HepG2 (cell line): ENCODE measurements at regions not wholly inside any gene's neighbourhood (a gene's known extent, or its start where the extent isn't known, plus 50 kb on each side); places are given as distances from the start of the nearest gene placed in this dataset.
"Not testable (repeated sequence)": the region's sequence is repeated elsewhere in the genome, so short reads cannot be mapped to it uniquely, and the experiment has no call there.

Source experiments
- ATAC-seq: fragments of 200-7000 bp; cut with Tn5 transposase; 3 replicates; pipeline ENCODE4 v1.9.1; 2020; ENCODE audit warnings: mild to moderate bottlenecking, moderate library complexity
- BruUV-seq: library from RNA; stranded (reverse); fragments of 400-500 nt; replicated peaks from 2 replicates; lab custom pipeline; 2021; lab: Mats Ljungman, UMichigan
- CTCF ChIA-PET: fragments of 300-600 bp; formaldehyde crosslinking; extraction: SDS; loops from one replicate; lab custom pipeline; 2021; ENCODE audit warnings: low total read pairs, inconsistent platforms, low intra/inter-chr PET ratio; lab: Yijun Ruan, JAX
- POLR2A ChIA-PET: fragments of 350-600 bp; sonication (Branson Sonifier 250); formaldehyde crosslinking; loops from one replicate; lab custom pipeline; 2020; ENCODE audit warnings: antibody characterized with exemption, inconsistent platforms; lab: Yijun Ruan, JAX
- DNase-seq: peaks from one replicate; pipeline ENCODE4 v3.0.0-alpha.2; 2015; ENCODE audit warnings: low spot score
- FAIRE-seq: peaks from 3 replicates; lab custom pipeline; 2011; peaks lifted over from hg19 to GRCh38; lab: Jason Lieb, UNC
- H2AFZ ChIP-seq: one replicate; pipeline ENCODE4 v1.6.1; 2011; ENCODE audit warnings: low read length, inconsistent platforms
- H3K27ac ChIP-seq: fragments of 300-600 bp; 3 replicates; pipeline ENCODE4 v1.8.0; 2011; ENCODE audit warnings: mixed run types, mild to moderate bottlenecking, mixed read lengths, low read length, inconsistent platforms; ENCODE audit not compliant: insufficient read depth; ENCODE audit errors: extremely low read length
- H3K27me3 ChIP-seq, 2 experiments: fragments of 200-600 bp in 1 of 2; 2 replicates in 1 of 2; 3 replicates in 1 of 2; pipeline versions ENCODE4 v1.6.0 to v1.8.0; 2011; ENCODE audit warnings: low read length in 2 of 2, mild to moderate bottlenecking in 2 of 2, moderate library complexity in 2 of 2, inconsistent platforms in 1 of 2; ENCODE audit not compliant: insufficient read depth in 2 of 2, control insufficient read depth in 1 of 2
- H3K36me3 ChIP-seq, 2 experiments: fragments of 200-600 bp in 1 of 2; replicated peaks in 1 of 2; 2 replicates in 1 of 2; 3 replicates in 1 of 2; pipeline versions ENCODE4 v1.5.1 to v1.8.0; 2011; ENCODE audit warnings: low read length in 2 of 2, inconsistent platforms in 1 of 2; ENCODE audit not compliant: insufficient read depth in 2 of 2, control insufficient read depth in 1 of 2
- H3K4me1 ChIP-seq: 2 replicates; pipeline ENCODE4 v1.5.1; 2012; ENCODE audit warnings: low read length, inconsistent platforms; ENCODE audit not compliant: insufficient read depth
- H3K4me2 ChIP-seq: 2 replicates; pipeline ENCODE4 v1.6.0; 2011; ENCODE audit warnings: low read depth, low read length, inconsistent platforms
- H3K4me3 ChIP-seq, 3 experiments: fragments of 200-600 bp in 1 of 3; sonication (generic), shearing (Covaris generic) in 1 of 3; replicated peaks in 1 of 3; 2 replicates each; pipeline ENCODE4 v1.5.1; 2011 to 2016; ENCODE audit warnings: low read length in 3 of 3, inconsistent platforms in 2 of 3, low read depth in 2 of 3, mild to moderate bottlenecking in 2 of 3, control low read depth in 1 of 3, mixed read lengths in 1 of 3; ENCODE audit not compliant: insufficient read depth in 1 of 3
- H3K79me2 ChIP-seq: one replicate; pipeline ENCODE4 v1.6.1; 2011; ENCODE audit warnings: low read length, inconsistent platforms; ENCODE audit not compliant: insufficient read depth
- H3K9ac ChIP-seq: 2 replicates; pipeline ENCODE4 v1.6.0; 2011; ENCODE audit warnings: mild to moderate bottlenecking, low read depth, low read length, inconsistent platforms; ENCODE audit not compliant: insufficient read depth
- H3K9me3 ChIP-seq: 2 replicates; pipeline ENCODE4 v1.5.1; 2012; ENCODE audit warnings: mild to moderate bottlenecking, low read length
- H4K20me1 ChIP-seq: 2 replicates; pipeline ENCODE4 v1.6.0; 2011; ENCODE audit warnings: inconsistent platforms, mild to moderate bottlenecking, low read length, moderate library complexity; ENCODE audit not compliant: insufficient read depth
- JUN ChIP-seq: sonication (generic); formaldehyde crosslinking; IDR thresholded peaks from 2 replicates; pipeline ENCODE4 v1.4.0; 2020; ENCODE audit warnings: mild to moderate bottlenecking, missing genetic modification reagents
- MYNN ChIP-seq: sonication (generic); formaldehyde crosslinking; IDR thresholded peaks from 2 replicates; pipeline ENCODE4 v1.4.0; 2020; ENCODE audit warnings: mild to moderate bottlenecking, low read depth, missing genetic modification reagents
- NFYC ChIP-seq: IDR thresholded peaks from 2 replicates; pipeline ENCODE4 v1.6.1; 2016; ENCODE audit warnings: missing genetic modification reagents, missing compliant biosample characterization
- ZNF10 ChIP-seq: sonication (generic); formaldehyde crosslinking; IDR thresholded peaks from 2 replicates; pipeline ENCODE4 v1.4.0; 2020; ENCODE audit warnings: mild to moderate bottlenecking, low read depth, missing genetic modification reagents, borderline replicate concordance
- ZNF652 ChIP-seq: IDR thresholded peaks from 2 replicates; pipeline ENCODE4 v1.6.1; 2016; ENCODE audit warnings: low read depth, borderline replicate concordance
- WGBS: methylation state at CpG from one replicate; pipeline ENCODE4 v1.1.6; 2017; ENCODE audit warnings: low lambda C conversion rate; 5-methylcytosine and 5-hydroxymethylcytosine counted together
- in situ Hi-C: cut with HindIII; loops from 2 replicates; pipeline ENCODE4 v1.10.0; 2017; ENCODE audit warnings: low pct_unique_long_range_greater_than_20kb; ENCODE audit not compliant: extremely low pct_ligation_motif_present
- intact Hi-C: fragments of 100-400 bp; cut with micrococcal nuclease; formaldehyde crosslinking; loops from one replicate; pipeline ENCODE4 v1.10.0; 2022; ENCODE audit not compliant: unreplicated experiment

DNA sequence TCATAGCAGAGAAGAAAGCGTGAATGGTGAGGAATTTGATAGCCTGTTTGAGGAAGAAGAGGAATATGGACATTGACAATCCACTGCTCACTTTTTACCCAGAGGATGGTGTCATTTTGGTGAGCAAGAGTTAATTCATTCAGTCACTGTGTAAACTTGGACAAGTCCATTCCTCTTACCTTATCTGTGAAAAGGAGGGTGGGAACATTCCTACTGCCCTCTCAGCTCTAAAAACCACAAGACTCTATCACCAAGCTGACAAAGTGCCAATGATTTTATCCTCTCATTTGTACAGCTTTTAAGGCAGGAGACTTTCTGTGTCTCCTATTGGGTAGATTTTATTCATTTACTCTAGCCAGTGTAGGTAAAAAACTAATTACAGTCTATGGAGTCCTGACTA lies 103.8 kb downstream of the LUZP4 start:
- TF ChIP-seq MYNN (CRISPR knock-in tag) (no peak), JUN (no peak), NFYC (CRISPR knock-in tag) (no peak), ZNF652 (CRISPR knock-in tag) (peak; percentile 86), ZNF10 (CRISPR knock-in tag) (no peak)
- Histone ChIP-seq H3K27me3 (no peaks in the 10 kb centered on the region), H4K20me1 (no peaks in the 10 kb centered on the region), H3K79me2 (no peaks in the 10 kb centered on the region), H2AFZ (no peak overlapping the region), H3K9ac (no peak overlapping the region), H3K36me3 (no peaks in the 10 kb centered on the region), H3K4me2 (no peak overlapping the region; the same call in 1 of the 2 replicates), H3K4me1 (peaks cover 38% of the 10 kb centered on the region), H3K9me3 (no peaks in the 10 kb centered on the region), H3K4me3 (no peak overlapping the region), H3K27ac (no peak overlapping the region)
- intact Hi-C loops, result loop anchor here (10.0 kb wide), 1 partner anchor 102 kb away; no protein-coding TSS in a partner anchor
- in situ Hi-C loops, result no loop called here
- FAIRE-seq, result peak; percentile 72
- ChIA-PET CTCF (no interaction called here), POLR2A (no interaction called here)
- no TSS peak for BruUV-seq
- peak; percentile 67 for ATAC-seq
- 0% methylated on average over 1 of the region's 1 CpG for WGBS
- peak; percentile 46 for DNase-seq

DNA sequence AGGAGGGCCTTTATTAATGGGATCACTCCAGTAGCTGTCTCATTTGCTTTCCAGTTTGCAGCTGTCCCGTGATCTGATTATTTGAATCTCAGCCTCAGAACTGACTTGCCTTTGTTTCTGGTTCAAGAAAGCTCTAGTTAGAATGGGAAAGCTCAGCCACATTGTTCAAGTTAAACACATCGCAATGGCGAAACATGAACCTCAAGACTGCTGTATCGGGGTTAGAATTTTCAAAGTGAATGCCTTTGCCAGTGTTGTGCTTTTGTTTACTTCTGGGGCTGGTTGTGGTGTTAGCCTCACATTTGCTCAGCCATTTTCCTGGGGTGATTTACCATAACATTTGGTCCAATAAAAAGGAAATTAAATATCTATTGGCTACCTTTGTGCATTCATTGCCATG lies 105.3 kb downstream of the LUZP4 start:
- H3K9me3 ChIP-seq, H3K36me3 ChIP-seq, H3K79me2 ChIP-seq, H2AFZ ChIP-seq, BruUV-seq, H3K4me2 ChIP-seq, POLR2A ChIA-PET, ATAC-seq, H3K4me3 ChIP-seq, CTCF ChIA-PET, in situ Hi-C loops, H3K27ac ChIP-seq, H3K27me3 ChIP-seq, FAIRE-seq, H4K20me1 ChIP-seq, H3K9ac ChIP-seq, DNase-seq: not testable (repeated sequence)
- peaks cover 36% of the 10 kb centered on the region for H3K4me1 ChIP-seq
- intact Hi-C loops, result loop anchor here (10.0 kb wide), 1 partner anchor 100 kb away; no protein-coding TSS in a partner anchor
- 22% methylated on average over 3 of the region's 4 CpGs for WGBS
